Stimulated activated memory B cell treated with anti-CD40 and anti-IgM and Interleukin-4, amounts not matched to agents 10 μg/mL and 1 μg/mL and 100 μg/mL, for 72 hours (primary cell): ENCODE measurements at regions not wholly inside any gene's neighbourhood (a gene's known extent, or its start where the extent isn't known, plus 50 kb on each side); places are given as distances from the start of the nearest gene placed in this dataset.

ENCODE experiments used
- ATAC-seq: fragments of 150-1000 bp; cut with Tn5 transposase; 2 replicates; pipeline ENCODE4 v1.10.0; 2021
- H3K27ac Mint-ChIP-seq: one replicate; pipeline ENCODE4 v1.8.0; 2022; ENCODE audit warnings: mild to moderate bottlenecking, mixed read lengths
- H3K27me3 Mint-ChIP-seq: one replicate; pipeline ENCODE4 v1.8.0; 2022; ENCODE audit warnings: mixed read lengths
- H3K36me3 Mint-ChIP-seq: one replicate; pipeline ENCODE4 v1.8.0; 2022; ENCODE audit warnings: mixed read lengths
- H3K4me1 Mint-ChIP-seq: one replicate; pipeline ENCODE4 v1.8.0; 2022; ENCODE audit warnings: mixed read lengths
- H3K4me3 Mint-ChIP-seq: one replicate; pipeline ENCODE4 v1.8.0; 2022; ENCODE audit warnings: mild to moderate bottlenecking, moderate library complexity, mixed read lengths
- H3K9me3 Mint-ChIP-seq: one replicate; pipeline ENCODE4 v1.8.0; 2022; ENCODE audit warnings: mixed read lengths

DNA sequence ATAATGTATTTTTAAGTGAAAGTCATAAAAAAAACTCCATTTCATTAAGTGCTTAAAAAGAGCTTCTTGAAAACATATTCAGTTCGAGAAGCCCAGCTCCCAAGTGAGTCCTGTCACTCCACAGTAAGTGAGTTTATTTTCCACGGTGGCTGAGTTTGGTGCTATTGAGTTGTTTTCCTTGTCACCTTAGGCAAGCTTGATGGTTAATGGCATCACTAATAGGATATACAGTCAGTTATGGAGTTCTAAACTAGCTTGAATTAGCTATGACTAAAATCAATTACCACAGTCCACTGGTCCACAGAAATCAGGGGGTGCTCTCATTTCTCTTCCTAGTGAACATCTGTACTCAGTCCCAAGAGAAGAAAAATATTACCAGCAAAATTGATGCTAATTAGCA, 1526.2 kb upstream of the IGFBP7 start:
- Mint-ChIP-seq H3K27me3 (no peaks in the 10 kb centered on the region), H3K4me3 (no peak overlapping the region), H3K36me3 (no peaks in the 10 kb centered on the region), H3K27ac (no peak overlapping the region), H3K4me1 (no peaks in the 10 kb centered on the region), H3K9me3 (peaks cover 13% of the 10 kb centered on the region)
- ATAC-seq = no peak

DNA sequence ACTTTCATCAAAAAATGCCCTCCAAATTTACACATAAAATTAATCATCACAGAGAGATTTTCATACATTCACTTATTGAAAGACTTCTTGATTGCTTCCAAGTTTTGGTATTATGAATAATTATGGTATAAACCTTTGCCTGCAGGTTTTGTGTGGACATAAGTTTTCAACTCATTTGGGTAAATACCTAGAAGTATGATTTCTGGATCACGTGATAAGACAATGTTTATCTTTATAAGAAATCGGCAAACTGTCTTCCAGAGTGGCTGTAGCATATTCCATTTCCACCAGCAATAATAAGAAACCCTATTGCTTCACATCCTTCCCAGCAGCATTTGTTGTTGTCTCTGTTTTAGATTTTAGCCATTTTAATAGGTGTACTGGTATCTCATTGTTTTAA, 1507.0 kb upstream of the IGFBP7 start:
- no peak overlapping the region for H3K27ac Mint-ChIP-seq
- H3K36me3 Mint-ChIP-seq = no peaks in the 10 kb centered on the region
- peaks cover 3% of the 10 kb centered on the region for H3K9me3 Mint-ChIP-seq
- ATAC-seq = no peak
- no peaks in the 10 kb centered on the region for H3K4me1 Mint-ChIP-seq
- H3K4me3 Mint-ChIP-seq = no peak overlapping the region
- no peaks in the 10 kb centered on the region for H3K27me3 Mint-ChIP-seq

DNA sequence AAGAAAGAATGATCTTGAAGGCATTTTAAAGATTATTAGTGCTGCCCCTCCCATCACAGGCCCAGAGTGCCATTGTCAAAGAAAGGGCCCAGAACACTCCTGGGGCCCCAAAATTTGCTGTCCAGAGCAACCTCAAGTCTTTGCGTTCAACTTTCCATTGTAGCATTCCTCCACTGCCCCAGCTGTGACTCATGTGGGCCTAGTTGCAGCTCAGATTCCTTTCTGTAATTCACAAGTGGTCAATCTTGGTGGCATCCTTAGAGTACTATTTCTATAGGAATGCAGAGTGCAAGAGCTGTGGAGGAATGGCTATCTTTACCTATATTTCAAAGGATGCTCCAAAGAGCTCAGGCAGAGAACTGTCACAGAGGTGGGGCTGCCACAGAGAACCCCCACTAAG, 1500.8 kb upstream of the IGFBP7 start:
- Mint-ChIP-seq H3K36me3 (no peaks in the 10 kb centered on the region), H3K9me3 (peaks cover 3% of the 10 kb centered on the region), H3K4me3 (no peak overlapping the region), H3K4me1 (no peaks in the 10 kb centered on the region), H3K27ac (no peak overlapping the region), H3K27me3 (no peaks in the 10 kb centered on the region)
- ATAC-seq = no peak

DNA sequence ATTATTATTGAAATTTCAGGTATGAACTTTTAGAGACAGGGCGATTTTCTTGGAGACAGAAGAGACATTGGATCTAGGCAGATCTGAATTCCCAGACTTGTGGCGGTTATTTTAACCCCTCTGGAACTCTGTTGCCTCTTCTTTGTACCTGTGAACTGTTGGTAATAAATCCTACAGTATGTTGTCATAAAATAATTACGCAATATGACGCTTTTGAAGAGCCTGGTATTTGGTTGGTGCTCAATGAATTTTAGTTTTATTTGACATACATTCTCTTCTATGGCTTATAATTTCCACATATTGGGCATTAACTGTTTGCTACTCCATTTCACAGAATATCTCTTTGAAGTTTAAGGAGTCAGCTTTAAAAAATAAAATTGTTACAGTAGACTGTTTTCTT, 1496.1 kb upstream of the IGFBP7 start:
- Mint-ChIP-seq H3K9me3 (peaks cover 4% of the 10 kb centered on the region), H3K27me3 (no peaks in the 10 kb centered on the region), H3K4me3 (no peak overlapping the region), H3K27ac (no peak overlapping the region), H3K36me3 (no peaks in the 10 kb centered on the region), H3K4me1 (no peaks in the 10 kb centered on the region)
- no peak for ATAC-seq

DNA sequence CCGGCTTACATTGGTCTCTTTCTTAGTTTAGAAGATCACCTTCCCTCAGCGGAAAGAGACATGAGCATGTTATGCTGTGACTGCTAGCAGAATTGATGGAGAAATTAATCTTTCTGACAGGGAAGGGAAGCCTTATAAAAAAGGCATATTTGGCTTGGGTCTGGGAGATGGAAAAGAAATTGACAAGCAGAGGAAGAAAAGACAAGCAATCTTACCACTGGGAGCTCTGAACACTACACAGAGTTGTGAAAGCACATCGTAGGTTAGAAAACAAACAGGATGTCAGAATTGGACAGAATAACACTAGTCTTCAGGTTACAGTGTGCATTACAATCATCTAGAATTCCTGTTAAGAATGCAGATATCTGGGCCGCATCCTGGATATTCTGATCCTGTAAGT, 1493.8 kb upstream of the IGFBP7 start:
- no peaks in the 10 kb centered on the region for H3K36me3 Mint-ChIP-seq
- H3K27ac Mint-ChIP-seq = no peak overlapping the region
- no peak overlapping the region for H3K4me3 Mint-ChIP-seq
- no peak for ATAC-seq
- H3K27me3 Mint-ChIP-seq = no peaks in the 10 kb centered on the region
- peaks cover 3% of the 10 kb centered on the region for H3K9me3 Mint-ChIP-seq
- no peaks in the 10 kb centered on the region for H3K4me1 Mint-ChIP-seq

DNA sequence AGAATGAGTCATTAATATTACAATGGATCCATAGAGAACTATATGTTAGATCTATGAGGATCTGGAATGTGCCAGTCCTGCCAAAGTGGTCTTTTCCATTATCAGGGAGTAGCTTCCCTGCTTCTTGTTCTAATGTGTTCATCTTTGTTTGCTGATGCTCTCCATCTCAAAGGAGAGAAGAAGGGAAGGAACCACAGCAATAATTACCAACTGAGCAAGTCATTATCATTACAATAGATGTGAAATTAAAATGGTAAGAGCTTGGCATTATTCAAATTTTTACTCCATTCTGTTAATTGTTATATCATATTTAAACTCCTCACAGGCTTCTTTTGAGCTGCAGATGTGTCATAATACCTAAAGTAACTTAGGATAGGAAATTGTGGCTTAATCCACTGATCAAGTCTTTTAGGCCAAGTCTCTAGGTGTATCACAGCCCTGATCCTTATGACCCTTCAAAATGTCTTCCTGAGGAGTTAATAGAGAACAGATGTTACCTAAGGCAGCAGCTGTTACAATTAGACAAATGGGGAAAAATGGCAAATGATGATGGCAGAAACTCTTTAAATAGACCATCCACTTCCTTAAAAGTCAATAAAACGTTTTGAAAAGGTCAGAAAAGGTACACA, 1492.7 kb upstream of the IGFBP7 start:
- no peaks in the 10 kb centered on the region for H3K36me3 Mint-ChIP-seq
- no peaks in the 10 kb centered on the region for H3K4me1 Mint-ChIP-seq
- no peak overlapping the region for H3K4me3 Mint-ChIP-seq
- peaks cover 3% of the 10 kb centered on the region for H3K9me3 Mint-ChIP-seq
- H3K27me3 Mint-ChIP-seq = no peaks in the 10 kb centered on the region
- no peak for ATAC-seq
- H3K27ac Mint-ChIP-seq = no peak overlapping the region

DNA sequence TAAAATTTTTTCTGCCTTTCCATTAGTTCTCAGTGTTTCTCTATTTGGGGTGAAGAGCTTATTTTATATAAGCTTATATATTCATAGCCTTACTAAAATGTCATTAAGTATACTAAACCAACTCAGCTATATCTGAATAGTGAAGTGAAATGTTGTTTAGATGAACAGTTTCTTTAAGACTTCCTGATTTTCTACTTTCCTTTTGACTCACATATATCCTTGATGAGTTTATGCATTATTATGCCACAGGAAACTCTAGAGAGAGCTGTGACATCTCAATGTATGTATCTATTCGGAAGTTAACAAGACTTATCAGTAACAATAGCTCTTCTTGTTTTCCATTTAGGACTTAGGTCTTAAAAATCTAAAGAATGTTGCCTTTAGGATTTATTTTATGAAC, 1491.8 kb upstream of the IGFBP7 start:
- ATAC-seq = no peak
- no peak overlapping the region for H3K4me3 Mint-ChIP-seq
- H3K36me3 Mint-ChIP-seq = no peaks in the 10 kb centered on the region
- peaks cover 3% of the 10 kb centered on the region for H3K9me3 Mint-ChIP-seq
- no peaks in the 10 kb centered on the region for H3K27me3 Mint-ChIP-seq
- H3K27ac Mint-ChIP-seq = no peak overlapping the region
- H3K4me1 Mint-ChIP-seq = no peaks in the 10 kb centered on the region

DNA sequence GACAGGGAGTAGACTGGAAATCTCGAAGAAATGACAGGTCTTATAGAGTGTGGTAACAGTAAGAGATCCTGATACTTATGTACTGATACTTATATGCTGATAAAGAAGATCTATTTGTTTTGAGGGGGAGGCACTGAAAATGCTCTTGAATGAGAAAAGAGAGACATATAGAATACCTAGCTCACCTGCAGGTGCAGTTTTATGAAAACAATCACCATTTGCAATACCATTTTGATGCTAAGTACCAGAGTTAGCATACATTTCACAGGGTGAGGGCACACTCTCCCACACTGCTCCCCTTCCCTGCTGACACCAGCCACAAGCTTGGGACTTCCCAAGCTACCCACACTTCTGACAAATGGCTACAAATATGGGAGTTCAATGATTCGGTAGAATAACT, 1490.1 kb upstream of the IGFBP7 start:
- ATAC-seq = no peak
- Mint-ChIP-seq H3K27me3 (no peaks in the 10 kb centered on the region), H3K27ac (no peak overlapping the region), H3K9me3 (peaks cover 6% of the 10 kb centered on the region), H3K4me3 (no peak overlapping the region), H3K4me1 (no peaks in the 10 kb centered on the region), H3K36me3 (no peaks in the 10 kb centered on the region)

DNA sequence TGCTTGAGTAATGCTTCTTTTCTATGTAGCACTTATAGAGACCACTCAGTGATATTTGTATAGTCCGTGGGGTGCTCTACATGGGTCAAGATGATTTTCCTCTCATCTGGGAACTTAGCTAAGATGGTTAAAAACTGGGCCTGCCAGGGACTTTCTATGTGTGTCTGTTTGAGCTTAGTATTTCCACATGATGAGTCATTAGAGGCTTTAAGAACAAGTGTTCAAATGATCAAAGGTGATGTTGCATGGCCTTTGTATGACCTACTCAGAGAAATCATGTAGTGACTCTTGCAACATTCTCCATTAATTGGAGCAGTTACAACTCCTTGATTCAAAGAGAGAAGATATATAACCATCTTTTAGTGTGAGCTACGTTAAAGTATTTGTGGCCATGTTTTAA, 1480.5 kb upstream of the IGFBP7 start:
- Mint-ChIP-seq H3K27me3 (no peaks in the 10 kb centered on the region), H3K9me3 (peaks cover 5% of the 10 kb centered on the region), H3K27ac (no peak overlapping the region), H3K4me3 (no peak overlapping the region), H3K4me1 (no peaks in the 10 kb centered on the region), H3K36me3 (no peaks in the 10 kb centered on the region)
- ATAC-seq = no peak

DNA sequence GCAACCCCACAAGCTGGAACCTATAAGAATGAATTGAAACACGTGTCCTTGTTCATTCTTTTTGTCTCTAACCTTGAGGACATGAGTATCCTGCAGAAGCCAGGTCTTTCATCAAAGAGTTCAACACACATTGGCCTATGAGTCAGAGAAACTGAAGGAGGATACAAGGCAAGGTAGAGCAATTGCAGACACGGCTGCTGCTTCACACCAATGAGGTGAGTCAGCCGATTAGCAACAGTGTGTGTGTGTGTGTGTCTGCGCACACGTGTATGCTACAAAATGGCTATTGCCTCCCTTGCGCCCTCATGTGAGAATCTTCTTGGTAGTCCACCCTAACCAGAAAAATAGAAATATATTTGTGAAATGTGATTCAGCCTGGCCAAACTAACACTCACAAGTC, 1477.7 kb upstream of the IGFBP7 start:
- no peak for ATAC-seq
- Mint-ChIP-seq H3K27me3 (no peaks in the 10 kb centered on the region), H3K4me1 (no peaks in the 10 kb centered on the region), H3K4me3 (no peak overlapping the region), H3K27ac (no peak overlapping the region), H3K36me3 (no peaks in the 10 kb centered on the region), H3K9me3 (peaks cover 13% of the 10 kb centered on the region)

DNA sequence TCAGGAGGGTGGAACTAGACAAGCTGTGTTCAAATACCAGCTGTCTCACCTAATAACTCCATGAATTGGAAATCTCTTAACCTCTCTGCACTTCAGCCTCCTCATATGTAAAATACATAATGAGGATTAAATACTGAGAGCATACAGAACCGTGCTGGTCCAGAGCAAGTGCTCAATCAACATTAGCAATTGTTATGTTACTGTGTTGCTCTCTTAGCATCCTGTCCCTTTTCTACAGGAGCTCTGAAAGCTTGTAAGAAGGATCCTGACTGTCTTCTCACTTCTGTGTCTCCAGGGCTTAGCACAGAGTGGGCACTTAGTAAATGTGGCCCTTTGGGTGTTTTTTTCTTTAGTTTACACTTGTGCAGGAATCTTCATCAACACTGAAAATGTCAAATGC, 1456.1 kb upstream of the IGFBP7 start:
- H3K4me3 Mint-ChIP-seq = no peak overlapping the region
- peaks cover 4% of the 10 kb centered on the region for H3K9me3 Mint-ChIP-seq
- no peaks in the 10 kb centered on the region for H3K4me1 Mint-ChIP-seq

DNA sequence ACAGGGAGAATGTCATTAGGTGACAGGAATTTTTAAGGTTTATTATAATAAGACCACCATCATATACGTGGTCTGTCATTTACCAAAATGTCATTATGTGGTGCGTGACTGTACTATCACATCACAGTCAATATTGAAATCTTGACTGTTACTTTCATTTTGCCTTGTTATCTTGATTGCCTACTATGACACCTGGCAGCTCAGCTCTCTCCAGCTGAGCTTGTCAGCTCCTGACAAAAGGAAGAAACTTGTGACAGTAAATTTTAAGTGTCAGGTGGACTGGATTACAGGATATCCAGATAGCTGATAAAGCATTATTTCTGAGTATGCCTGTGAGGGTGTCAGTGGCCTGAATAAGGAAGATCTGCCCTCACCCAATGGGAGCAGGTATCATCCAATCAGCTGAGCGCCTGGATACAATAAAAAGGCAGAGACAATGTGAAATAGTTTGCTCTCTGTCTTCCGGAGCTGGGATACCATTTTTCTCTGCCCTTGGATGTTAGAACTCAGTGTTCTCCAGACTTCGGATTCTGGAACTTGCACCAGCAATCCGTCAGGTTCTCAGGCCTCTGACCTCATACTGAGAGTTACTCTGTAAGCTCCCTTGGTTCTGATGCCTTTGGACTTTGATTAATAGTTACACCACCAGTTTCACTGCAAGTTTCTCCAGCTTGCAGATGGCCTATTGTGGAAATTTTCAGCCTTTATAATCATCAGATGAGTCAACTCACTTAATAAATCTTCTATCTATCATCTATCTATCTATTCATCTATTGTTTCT, 1454.7 kb upstream of the IGFBP7 start:
- no peak for ATAC-seq
- Mint-ChIP-seq H3K27ac (no peak overlapping the region), H3K4me3 (no peak overlapping the region), H3K36me3 (no peaks in the 10 kb centered on the region), H3K4me1 (no peaks in the 10 kb centered on the region), H3K27me3 (no peaks in the 10 kb centered on the region), H3K9me3 (no peaks in the 10 kb centered on the region)

More for the DNA sequence above, 1456.1 kb upstream of the IGFBP7 start:
- H3K27me3 Mint-ChIP-seq = no peaks in the 10 kb centered on the region
- no peak overlapping the region for H3K27ac Mint-ChIP-seq
- ATAC-seq = no peak
- H3K36me3 Mint-ChIP-seq = no peaks in the 10 kb centered on the region

DNA sequence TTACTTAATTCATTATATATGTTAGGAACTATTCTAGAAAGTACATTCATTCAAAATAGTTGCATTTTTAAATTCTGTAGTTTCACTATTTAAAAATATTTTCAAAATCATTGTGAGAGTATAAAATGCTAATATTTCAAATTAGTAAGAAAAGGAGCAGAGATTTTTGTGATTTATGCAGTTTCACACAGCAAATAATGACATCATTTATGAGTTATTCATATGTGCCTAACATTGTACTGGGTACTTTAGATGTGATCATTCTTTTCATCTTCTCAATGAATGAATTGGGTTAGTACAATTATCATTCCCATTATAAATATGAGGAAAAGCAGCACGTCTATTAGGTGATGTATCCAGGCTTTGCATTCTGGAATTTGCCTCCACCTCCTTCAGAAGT, 1451.0 kb upstream of the IGFBP7 start:
- H3K27me3 Mint-ChIP-seq = no peaks in the 10 kb centered on the region
- H3K36me3 Mint-ChIP-seq = no peaks in the 10 kb centered on the region
- no peaks in the 10 kb centered on the region for H3K9me3 Mint-ChIP-seq
- H3K4me3 Mint-ChIP-seq = no peak overlapping the region
- H3K4me1 Mint-ChIP-seq = no peaks in the 10 kb centered on the region
- no peak for ATAC-seq
- H3K27ac Mint-ChIP-seq = no peak overlapping the region

DNA sequence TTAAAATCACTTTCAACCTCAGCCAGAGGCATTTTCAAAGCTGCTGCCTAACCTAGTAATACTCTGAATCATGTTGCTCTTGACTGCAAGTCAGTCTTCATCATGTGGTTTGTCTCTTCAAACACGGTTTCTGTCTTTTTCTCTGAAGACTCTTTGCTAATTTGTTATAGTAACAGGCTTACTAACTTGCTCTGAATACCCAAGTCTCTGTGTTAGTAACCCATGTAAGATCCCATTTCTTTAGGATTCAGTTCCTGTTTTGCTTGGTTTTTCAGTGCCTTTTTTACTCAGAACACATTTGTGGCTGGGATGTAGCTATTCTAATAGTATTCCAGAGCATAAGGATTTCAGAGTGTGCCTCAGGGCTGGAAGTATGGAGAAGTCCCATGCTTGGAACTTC, 1450.6 kb upstream of the IGFBP7 start:
- no peaks in the 10 kb centered on the region for H3K27me3 Mint-ChIP-seq
- H3K36me3 Mint-ChIP-seq = no peaks in the 10 kb centered on the region
- no peak overlapping the region for H3K27ac Mint-ChIP-seq
- H3K4me1 Mint-ChIP-seq = no peaks in the 10 kb centered on the region
- H3K9me3 Mint-ChIP-seq = no peaks in the 10 kb centered on the region
- ATAC-seq = no peak
- H3K4me3 Mint-ChIP-seq = no peak overlapping the region

DNA sequence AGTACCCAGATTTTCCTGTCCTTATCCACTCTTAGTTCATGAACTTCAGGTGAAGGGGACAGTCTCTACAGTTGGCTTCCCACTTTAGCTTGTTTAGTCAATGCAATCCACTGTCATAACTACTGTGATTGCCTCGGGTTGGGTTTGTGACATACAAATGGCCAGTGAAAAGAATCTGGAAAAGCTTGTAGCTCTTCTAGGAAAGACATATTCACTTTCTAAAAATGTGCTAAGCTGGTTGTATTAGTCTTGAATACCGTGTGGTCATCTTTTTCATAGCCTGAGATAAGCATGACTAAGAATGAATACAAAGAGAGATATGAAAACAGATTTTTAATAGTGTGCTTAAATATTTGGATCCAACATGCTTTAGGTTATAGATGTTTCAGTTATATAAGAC, 1443.5 kb upstream of the IGFBP7 start:
- Mint-ChIP-seq H3K9me3 (peaks cover 4% of the 10 kb centered on the region), H3K27ac (no peak overlapping the region), H3K4me1 (no peaks in the 10 kb centered on the region), H3K4me3 (no peak overlapping the region), H3K27me3 (no peaks in the 10 kb centered on the region), H3K36me3 (no peaks in the 10 kb centered on the region)
- ATAC-seq = no peak

DNA sequence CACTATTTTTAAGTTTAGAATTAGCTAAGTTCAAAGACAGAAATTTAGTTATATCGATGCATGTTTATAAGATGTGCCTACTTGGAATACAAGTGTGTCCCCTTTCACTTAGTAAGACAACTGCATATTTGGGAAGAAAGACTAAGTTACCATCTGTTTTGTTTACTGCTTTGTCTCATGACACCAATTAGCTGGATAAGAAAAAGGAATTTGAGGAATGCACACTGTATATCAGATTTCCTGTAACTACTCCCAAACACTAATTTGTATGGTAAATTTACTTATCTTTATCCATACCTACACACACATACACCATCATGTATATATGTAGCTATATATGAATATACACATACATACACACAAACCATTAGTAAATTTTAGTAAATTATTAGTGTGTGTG, 1442.8 kb upstream of the IGFBP7 start:
- Mint-ChIP-seq H3K27ac (no peak overlapping the region), H3K9me3 (peaks cover 4% of the 10 kb centered on the region), H3K36me3 (no peaks in the 10 kb centered on the region), H3K4me3 (no peak overlapping the region), H3K27me3 (no peaks in the 10 kb centered on the region), H3K4me1 (no peaks in the 10 kb centered on the region)
- ATAC-seq = no peak
